AML-193 (cell line): ENCODE measurements at regions not wholly inside any gene's neighbourhood (a gene's known extent, or its start where the extent isn't known, plus 50 kb on each side); places are given as distances from the start of the nearest gene placed in this dataset.
"Not testable (repeated sequence)": the region's sequence is repeated elsewhere in the genome, so short reads cannot be mapped to it uniquely, and the experiment has no call there.

ENCODE experiments used
- DNase-seq, 2 experiments: peaks; one replicate each; lab custom pipeline; 2025; lab: John Stamatoyannopoulos, UW

DNA sequence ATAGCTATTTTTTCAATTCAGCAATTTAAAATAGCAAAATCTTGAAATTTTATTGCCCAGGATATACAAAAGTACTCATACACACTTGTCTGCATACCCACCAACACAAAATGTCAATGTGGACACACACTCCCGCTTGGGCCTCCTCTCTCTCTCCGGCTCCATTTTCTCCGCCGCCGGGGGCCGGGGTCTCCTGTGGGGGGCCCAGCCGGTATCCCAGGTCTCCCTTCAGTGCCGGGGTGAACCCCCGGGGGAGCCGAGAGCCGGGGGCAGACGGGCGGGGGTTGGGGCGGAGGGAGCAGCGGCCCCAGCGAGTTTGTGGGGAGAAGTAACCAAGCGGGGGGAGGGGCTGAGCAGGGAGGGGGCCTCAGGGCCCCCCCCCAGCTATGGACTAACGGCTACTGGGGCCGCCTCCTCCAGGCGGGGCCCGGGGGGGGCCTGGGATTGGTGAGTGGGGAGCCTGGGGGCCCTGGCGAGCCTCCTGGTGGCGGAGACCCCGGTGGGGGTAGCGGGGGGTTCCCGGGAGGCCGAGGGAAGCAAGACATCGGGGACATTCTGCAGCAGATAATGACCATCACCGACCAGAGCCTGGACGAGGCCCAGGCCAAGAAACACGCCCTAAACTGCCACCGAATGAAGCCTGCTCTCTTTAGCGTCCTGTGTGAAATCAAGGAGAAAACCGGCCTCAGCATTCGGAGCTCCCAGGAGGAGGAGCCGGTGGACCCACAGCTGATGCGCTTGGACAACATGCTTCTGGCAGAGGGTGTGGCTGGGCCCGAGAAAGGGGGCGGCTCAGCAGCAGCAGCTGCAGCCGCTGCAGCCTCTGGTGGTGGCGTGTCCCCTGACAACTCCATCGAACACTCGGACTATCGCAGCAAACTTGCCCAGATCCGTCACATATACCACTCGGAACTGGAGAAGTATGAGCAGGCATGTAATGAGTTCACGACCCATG, 56.6 kb downstream of the CHST2 start:
- DNase-seq: not testable (repeated sequence)

- DNase-seq: not testable (repeated sequence)
Measured at GRCh38 chr3:143177965-143178364, 58.4 kb downstream of the CHST2 start.

GRCh38 chr3:143178775-143179548, 59.4 kb downstream of the CHST2 start:
- DNase-seq: not testable (repeated sequence)

DNA sequence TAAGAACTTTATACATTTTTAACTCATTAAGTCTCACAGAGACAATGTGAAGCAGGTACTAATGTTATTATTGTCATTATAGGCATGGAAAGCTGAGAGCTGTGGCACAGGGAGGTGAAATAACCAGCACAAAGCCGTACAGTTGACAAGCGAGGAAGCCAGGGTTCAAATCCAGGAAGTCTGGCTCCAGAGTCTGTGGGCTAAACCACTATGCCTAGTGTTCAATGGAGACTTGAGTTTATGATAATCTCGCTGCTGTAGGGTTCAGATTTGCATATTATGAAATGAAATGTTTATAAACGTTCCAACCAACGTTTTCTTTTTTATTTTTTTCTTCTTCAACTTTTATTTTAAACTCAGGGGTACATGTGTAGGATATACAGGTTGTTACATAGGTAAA, 60.0 kb downstream of the CHST2 start:
- DNase-seq: no peak

- DNase-seq: not testable (repeated sequence)
Measured at GRCh38 chr3:143180860-143181259, 61.3 kb downstream of the CHST2 start.

- DNase-seq: not testable (repeated sequence)
Measured at GRCh38 chr3:143181977-143182376, 62.4 kb downstream of the CHST2 start.

- DNase-seq: no peak
Measured at GRCh38 chr3:143182866-143183664, 63.5 kb downstream of the CHST2 start.

DNA sequence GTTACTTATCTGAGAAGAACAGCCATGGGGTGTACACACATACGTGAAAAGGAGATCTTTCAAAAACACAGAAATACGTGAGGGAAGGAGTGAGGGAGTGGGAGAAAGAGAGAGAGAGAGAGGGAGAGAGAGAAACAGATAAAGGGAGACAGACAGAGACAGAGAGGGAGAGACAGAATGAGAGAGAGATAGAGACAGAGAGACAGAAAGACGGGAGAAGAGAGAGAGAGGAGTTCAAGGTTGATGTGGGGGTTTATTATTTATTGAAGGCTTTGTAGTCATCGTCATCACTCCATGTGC, 64.0 kb downstream of the CHST2 start:
- DNase-seq: no peak

DNA sequence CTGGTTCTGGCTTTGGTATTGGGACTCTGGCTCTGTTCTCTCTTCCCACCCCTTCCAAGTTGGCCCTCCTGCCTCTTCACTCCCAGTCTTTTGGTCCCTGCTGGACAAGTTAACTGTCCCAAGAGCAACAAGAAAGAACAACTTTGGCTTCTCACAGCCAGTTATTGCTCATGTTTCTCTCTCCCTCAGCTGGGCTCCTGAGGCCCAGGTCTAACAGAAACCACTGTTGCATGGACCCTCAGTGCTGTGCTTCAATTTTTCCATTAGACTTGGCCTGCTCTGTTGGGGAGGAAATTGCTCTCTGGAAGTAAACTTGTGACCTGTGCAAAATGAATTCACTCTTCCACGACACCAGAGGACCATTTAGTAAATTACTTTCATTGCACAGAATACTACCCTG, 64.5 kb downstream of the CHST2 start:
- DNase-seq: no peak

DNA sequence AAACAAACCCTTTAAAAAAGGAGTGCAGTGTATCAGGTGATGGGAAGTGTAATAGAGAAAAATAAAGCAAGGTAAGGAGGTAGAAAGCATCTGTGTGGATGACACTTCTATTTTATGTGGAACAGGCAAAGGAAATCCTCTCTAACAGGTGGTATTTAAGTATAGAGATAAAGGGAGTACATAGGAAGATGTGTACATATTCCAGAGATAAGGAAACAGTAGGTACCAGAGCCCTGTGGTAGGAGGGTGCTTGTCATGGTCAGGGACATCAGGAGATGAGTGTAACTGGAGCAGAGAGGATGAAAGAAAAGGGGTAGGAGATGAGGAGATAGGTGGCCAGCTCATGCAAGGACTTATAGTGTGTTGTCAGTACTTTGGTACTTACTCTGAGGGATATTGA, 65.8 kb downstream of the CHST2 start:
- no peak for DNase-seq

GRCh38 chr3:143187111-143187510, 67.5 kb downstream of the CHST2 start:
- DNase-seq: no peak

DNA sequence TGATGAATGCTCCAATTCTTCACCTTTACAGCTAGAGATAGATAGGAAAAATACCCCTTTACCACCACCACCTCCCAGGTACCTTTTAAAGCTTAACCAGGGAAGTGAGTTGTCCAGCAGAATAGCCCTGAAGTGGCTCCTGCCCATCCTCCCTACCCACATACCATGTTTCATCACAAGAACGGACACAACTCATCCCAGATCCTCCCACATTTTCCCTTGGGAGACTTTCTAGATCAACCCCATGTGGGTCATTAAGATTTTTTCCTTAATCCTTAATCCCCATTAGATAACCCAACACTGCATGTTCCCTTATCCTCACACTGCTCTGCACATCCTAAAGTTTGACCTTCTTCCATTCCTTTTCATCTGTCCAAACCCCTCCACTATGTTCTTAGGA, 69.3 kb downstream of the CHST2 start:
- no peak for DNase-seq

DNA sequence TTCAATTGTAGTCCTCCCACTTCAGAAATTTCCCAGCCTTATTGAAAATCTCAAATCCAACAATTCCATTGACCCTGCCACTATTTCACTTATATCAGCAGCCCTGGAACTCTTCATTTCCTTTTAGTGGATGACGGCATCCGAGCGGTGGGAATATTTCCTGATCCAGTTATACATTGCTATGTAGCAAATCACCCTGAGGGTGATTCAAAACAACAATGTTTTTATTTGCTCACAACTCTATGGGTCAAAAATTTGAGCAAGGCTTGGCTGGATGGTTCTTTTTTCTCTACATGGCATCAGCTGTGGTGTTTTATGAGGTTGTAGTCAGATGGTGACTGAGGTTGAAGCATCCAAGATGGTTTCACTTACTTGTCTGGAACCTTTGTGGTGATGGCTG, 70.5 kb downstream of the CHST2 start:
- DNase-seq: no peak

DNA sequence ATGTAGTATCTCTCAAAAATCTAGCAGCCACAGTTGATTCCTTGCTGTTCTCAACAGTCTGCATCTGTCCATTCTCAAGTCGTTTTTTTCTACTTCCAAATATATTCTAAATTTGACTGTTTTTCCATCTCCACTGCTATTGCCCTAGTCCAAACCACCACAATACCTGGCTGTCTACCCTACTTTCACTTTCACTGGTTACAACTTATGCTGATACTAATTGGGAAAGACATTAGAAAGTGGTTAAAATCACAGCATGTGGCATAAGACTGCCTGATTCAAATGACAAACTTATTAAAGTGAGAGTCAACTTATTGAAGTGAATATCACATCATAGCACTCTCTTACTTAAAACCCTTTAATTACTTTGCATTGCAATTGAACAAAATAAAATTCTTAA, 72.6 kb downstream of the CHST2 start:
- DNase-seq: no peak

- DNase-seq: no peak
Measured at GRCh38 chr3:143200001-143200924, 80.7 kb downstream of the CHST2 start.

- DNase-seq: no peak
Measured at GRCh38 chr3:143201045-143201444, 81.5 kb downstream of the CHST2 start.

DNA sequence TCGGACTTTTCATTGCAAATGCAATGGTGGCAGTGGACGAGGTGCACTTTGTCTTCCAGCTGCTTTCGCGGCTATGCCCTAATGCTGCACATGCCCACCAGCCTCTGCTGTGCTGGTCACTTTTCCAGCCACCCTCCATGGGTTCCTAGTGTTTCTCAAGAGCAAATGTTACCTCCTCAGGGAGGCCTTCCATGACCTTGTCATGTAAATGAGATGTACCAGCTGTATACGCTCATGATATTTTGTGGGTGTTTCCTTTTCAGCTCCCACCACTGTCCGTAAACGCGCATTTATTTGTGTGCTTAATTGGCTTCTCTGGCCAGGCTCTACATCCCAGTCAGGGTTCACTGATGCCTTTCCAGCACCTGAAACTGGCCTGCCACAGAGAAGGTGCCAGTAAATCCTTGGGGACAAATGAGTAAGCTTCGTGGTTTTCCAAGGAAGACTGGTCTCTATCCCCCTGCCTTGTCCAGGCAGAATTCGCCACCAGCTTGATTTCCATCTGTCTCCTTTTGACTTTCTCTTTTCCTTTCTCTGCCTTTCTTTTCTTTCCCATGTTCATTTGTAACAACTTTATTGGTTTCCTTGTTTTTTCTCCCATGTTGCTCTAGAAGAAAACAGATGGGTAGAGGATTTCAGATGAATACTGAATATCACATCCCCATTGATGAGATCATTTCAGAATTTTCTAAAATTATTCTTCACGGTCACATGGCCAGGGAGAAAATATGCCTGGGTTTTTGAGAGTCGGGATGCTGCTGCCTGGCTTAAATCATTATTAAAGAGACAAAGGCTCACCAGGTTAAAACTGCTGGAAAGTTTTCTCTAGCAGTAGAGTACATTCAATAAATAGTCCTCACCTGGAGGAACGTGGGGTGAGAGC, 82.5 kb downstream of the CHST2 start:
- DNase-seq: no peak

DNA sequence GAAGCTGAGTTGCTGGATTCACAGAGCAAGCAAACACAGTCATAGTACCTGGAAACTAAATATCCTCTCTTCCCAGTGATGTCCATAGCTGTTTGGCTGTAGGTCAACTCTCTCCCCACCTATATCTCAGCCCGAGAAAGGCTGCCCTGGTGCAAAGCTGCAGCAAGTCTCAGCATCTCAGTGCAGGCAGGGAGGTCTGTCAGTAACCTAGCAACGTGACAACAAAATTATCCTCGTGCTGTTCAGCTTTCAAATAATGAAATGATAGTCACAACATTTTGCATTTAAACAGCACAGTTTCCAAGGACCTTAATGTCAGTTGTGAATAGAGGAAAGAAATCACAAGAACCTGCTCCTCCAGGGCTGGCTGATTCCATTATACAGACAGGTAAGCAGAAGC, 83.6 kb downstream of the CHST2 start:
- DNase-seq: no peak

DNA sequence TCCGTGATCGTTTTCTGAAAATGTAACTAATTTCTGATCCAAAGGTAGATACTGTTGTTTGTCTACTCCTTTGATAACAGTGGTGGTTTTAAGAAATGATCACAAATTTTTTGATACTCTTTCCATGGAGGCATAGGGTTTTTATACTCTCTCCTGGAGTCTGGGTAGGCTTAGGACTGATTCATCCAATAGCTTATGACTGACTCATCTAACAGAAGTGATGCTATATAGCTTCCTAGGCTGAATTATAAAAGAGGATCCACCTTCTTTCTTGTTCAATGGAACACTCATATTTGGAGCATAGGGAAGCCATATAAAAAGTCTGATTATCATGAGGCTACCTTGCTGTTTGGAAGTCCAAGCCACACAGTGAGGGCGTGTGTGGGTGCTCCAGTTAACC, 84.3 kb downstream of the CHST2 start:
- no peak for DNase-seq

- no peak for DNase-seq
Measured at GRCh38 chr3:143206955-143207337, 87.4 kb downstream of the CHST2 start.
